Lower leg skin (tissue), 3 donors: ENCODE measurements at regions not wholly inside any gene's neighbourhood (a gene's known extent, or its start where the extent isn't known, plus 50 kb on each side); places are given as distances from the start of the nearest gene placed in this dataset.

Source experiments
- POLR2A ChIP-seq, 2 donors: fragments of 450-650 bp; IDR thresholded peaks; one replicate each; pipeline ENCODE4 v1.6.1; 2016 to 2017; ENCODE audit warnings: antibody characterized with exemption in 2 of 2, mild to moderate bottlenecking in 1 of 2, moderate library complexity in 1 of 2
- TF ChIP-seq, protein P1 (sequence below), 3 donors: fragments of 450-650 bp; IDR thresholded peaks; one replicate each; pipeline ENCODE4 v1.5.1; 2016; ENCODE audit warnings: antibody characterized with exemption in 3 of 3, mild to moderate bottlenecking in 3 of 3, moderate library complexity in 2 of 3

DNA sequence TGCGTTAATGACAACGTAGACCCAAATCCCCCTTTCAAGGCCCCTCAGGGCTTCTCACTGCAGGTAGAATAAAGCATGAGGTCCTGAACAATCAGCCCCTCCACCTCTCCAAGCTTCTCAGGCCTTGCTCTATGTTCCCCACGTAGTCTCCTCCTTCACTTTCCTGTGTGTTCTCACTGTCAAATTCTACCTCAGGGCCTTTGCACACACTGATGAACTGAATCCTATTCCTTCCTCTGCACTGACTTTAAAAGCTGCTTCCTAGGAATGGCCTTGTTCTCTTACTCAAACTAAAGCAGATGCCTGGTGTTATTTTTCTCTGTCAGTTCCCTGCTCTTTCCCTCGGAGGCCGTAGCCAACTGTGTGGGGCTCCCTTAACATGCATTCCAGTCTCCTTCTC lies 66.8 kb upstream of the EDN1 start:
- TF ChIP-seq POLR2A (IDR thresholded peaks at IDR 0.05) = no peak
- TF ChIP-seq, protein P1, sequence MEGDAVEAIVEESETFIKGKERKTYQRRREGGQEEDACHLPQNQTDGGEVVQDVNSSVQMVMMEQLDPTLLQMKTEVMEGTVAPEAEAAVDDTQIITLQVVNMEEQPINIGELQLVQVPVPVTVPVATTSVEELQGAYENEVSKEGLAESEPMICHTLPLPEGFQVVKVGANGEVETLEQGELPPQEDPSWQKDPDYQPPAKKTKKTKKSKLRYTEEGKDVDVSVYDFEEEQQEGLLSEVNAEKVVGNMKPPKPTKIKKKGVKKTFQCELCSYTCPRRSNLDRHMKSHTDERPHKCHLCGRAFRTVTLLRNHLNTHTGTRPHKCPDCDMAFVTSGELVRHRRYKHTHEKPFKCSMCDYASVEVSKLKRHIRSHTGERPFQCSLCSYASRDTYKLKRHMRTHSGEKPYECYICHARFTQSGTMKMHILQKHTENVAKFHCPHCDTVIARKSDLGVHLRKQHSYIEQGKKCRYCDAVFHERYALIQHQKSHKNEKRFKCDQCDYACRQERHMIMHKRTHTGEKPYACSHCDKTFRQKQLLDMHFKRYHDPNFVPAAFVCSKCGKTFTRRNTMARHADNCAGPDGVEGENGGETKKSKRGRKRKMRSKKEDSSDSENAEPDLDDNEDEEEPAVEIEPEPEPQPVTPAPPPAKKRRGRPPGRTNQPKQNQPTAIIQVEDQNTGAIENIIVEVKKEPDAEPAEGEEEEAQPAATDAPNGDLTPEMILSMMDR (IDR thresholded peaks at IDR 0.05) = no peak
